Nephron (organoid): ENCODE measurements at regions not wholly inside any gene's neighbourhood (a gene's known extent, or its start where the extent isn't known, plus 50 kb on each side); places are given as distances from the start of the nearest gene placed in this dataset.
"Not testable (repeated sequence)": the region's sequence is repeated elsewhere in the genome, so short reads cannot be mapped to it uniquely, and the experiment has no call there.

Experiments
- H3K27ac Mint-ChIP-seq, 3 experiments: 2 replicates each; pipeline ENCODE4 v1.8.0; 2020; ENCODE audit warnings: mixed read lengths in 3 of 3, mild to moderate bottlenecking in 2 of 3, moderate library complexity in 1 of 3
- H3K27me3 Mint-ChIP-seq: 2 replicates; pipeline ENCODE4 v1.8.0; 2021; ENCODE audit warnings: low read depth, mild to moderate bottlenecking, moderate library complexity, mixed read lengths
- H3K36me3 Mint-ChIP-seq: 2 replicates; pipeline ENCODE4 v1.8.0; 2020; ENCODE audit warnings: low read depth, mixed read lengths
- H3K4me1 Mint-ChIP-seq: 2 replicates; pipeline ENCODE4 v1.8.0; 2020; ENCODE audit warnings: mixed read lengths
- H3K4me3 Mint-ChIP-seq, 3 experiments: 2 replicates each; pipeline ENCODE4 v1.8.0; 2020; ENCODE audit warnings: mild to moderate bottlenecking in 3 of 3, mixed read lengths in 3 of 3, moderate library complexity in 2 of 3
- H3K9me3 Mint-ChIP-seq: 2 replicates; pipeline ENCODE4 v1.8.0; 2020; ENCODE audit warnings: mixed read lengths
- TF ChIP-seq, protein P1 (sequence below), 3 experiments: fragments of 200-600 bp; sonication (generic); IDR thresholded peaks; one replicate each; pipeline ENCODE4 v1.5.0; 2021; ENCODE audit warnings: antibody characterized with exemption in 3 of 3; ENCODE audit not compliant: unreplicated experiment in 3 of 3

DNA sequence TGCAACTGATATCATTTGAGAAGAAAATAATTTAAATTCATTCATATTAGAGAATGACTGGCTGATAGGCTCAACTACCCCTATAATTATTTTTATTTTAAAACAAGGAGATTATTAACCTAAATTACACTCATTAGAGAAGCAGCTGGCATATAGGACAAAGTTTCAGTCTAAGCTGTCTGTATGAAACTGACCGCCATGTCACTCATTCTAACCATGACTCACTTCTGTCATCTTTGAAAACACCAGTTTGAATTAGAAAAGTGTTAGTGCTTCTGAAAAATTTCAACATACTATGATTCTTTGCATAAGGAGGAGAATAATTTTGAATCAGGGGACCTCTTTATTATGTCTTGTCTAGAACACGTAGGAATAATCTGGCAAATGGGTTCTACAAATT, 1058.5 kb downstream of the ROBO2 start:
- Mint-ChIP-seq H3K36me3 (no peaks in the 10 kb centered on the region), H3K9me3 (peaks cover 8% of the 10 kb centered on the region), H3K4me1 (peaks cover 4% of the 10 kb centered on the region), H3K4me3 (no peak overlapping the region), H3K27ac (no peak overlapping the region), H3K27me3 (no peaks in the 10 kb centered on the region)
- TF ChIP-seq, protein P1, sequence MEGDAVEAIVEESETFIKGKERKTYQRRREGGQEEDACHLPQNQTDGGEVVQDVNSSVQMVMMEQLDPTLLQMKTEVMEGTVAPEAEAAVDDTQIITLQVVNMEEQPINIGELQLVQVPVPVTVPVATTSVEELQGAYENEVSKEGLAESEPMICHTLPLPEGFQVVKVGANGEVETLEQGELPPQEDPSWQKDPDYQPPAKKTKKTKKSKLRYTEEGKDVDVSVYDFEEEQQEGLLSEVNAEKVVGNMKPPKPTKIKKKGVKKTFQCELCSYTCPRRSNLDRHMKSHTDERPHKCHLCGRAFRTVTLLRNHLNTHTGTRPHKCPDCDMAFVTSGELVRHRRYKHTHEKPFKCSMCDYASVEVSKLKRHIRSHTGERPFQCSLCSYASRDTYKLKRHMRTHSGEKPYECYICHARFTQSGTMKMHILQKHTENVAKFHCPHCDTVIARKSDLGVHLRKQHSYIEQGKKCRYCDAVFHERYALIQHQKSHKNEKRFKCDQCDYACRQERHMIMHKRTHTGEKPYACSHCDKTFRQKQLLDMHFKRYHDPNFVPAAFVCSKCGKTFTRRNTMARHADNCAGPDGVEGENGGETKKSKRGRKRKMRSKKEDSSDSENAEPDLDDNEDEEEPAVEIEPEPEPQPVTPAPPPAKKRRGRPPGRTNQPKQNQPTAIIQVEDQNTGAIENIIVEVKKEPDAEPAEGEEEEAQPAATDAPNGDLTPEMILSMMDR (IDR thresholded peaks at IDR 0.05; ENCODE audit: unreplicated experiment in 3 of 3): no peak

DNA sequence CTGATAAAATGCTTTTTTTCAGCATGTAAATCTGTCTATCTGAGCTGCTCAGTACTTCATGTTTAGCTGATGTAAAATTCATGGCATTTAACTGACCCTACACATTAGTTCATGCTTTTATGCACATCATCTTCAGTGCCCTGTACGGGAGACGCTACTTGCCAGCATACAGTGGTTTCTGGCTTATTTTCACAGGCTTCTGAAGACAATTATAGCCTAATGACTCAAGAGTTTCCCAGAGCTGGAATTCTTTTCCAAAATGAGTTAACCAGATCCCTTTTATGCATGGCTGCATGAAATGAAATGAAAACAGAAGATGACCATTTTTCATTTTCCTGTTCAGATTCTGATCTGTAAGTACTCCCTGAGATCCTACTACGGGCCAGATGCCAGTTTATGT, 1061.5 kb downstream of the ROBO2 start:
- Mint-ChIP-seq H3K9me3 (no peaks in the 10 kb centered on the region), H3K27me3 (no peaks in the 10 kb centered on the region), H3K4me1 (peaks cover 4% of the 10 kb centered on the region), H3K4me3 (no peak overlapping the region), H3K36me3 (no peaks in the 10 kb centered on the region), H3K27ac (no peak overlapping the region)
- TF ChIP-seq, protein P1 (IDR thresholded peaks at IDR 0.05; ENCODE audit: unreplicated experiment in 3 of 3): no peak

DNA sequence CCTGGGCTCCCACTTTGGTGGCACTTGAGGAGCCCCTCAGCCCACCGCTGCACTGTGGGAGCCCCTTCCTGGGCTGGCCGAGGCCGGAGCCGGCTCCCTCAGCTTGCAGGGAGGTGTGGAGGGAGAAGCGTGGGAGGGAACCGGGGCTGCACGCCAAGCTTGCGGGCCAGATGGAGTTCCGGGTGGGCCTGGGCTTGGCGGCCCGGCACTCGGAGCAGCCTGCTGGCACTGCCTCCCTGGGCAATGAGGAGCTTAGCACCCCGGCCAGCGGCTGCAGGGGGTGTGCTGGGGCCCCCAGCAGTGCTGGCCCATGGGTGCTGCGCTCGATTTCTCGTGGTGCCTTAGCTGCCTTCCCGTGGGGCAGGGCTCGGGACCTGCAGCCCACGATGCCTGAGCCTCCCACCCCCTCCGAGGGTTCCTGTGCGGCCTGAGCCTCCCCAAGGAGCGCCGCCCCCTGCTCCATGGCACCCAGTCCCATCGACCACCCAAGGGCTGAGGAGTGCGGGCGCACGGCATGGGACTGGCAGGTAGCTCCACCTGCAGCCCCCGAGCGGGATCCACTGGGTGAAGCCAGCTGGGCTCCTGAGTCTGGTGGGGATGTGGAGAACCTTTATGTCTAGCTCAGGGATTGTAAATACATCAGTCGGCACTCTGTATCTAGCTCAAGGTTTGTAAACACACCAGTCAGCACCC, 1068.5 kb downstream of the ROBO2 start:
- H3K9me3 Mint-ChIP-seq, H3K27me3 Mint-ChIP-seq, H3K36me3 Mint-ChIP-seq, H3K4me3 Mint-ChIP-seq, H3K27ac Mint-ChIP-seq: not testable (repeated sequence)
- H3K4me1 Mint-ChIP-seq: peaks cover 15% of the 10 kb centered on the region

DNA sequence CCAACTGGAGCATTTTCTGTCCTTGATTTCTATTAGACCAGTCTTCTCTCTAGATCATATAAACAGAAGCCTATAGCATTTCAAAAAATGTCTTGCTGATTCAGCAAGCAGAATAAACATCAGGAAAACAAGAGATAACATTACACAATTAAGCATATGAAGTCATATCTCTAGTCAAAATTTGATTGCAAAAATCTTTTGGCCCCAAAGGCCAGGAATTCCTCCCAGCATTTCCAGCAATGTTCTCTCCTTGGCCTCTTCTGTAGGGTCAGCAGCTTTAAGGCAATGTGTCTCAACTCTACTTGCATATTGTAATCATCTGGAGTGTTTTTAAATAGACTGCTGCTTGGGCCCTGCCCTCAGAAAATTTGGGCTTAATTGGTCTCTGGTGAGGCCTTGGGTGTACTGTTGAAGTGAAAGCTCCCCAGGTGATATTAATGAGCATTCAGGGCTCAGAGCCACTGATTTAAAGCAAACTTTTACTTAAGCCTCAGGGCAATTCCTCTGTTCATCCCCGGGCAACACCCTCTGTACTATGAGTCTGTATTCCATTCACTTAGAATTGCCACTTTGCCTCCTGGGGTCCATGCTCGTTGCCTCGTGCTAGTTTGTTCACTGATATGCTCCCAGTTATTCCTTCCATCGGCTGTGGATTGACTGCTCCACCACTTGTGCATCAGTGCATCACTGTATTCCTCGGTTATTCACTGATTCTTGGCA, 1072.6 kb downstream of the ROBO2 start:
- TF ChIP-seq, protein P1 (IDR thresholded peaks at IDR 0.05; ENCODE audit: unreplicated experiment in 3 of 3): no peak
- peak overlapping the region; percentile 12 to 73 (median 38) for H3K27ac Mint-ChIP-seq
- no peaks in the 10 kb centered on the region for H3K9me3 Mint-ChIP-seq
- H3K27me3 Mint-ChIP-seq: no peaks in the 10 kb centered on the region
- H3K36me3 Mint-ChIP-seq: no peaks in the 10 kb centered on the region
- peaks cover 15% of the 10 kb centered on the region for H3K4me1 Mint-ChIP-seq
- no peak overlapping the region for H3K4me3 Mint-ChIP-seq

DNA sequence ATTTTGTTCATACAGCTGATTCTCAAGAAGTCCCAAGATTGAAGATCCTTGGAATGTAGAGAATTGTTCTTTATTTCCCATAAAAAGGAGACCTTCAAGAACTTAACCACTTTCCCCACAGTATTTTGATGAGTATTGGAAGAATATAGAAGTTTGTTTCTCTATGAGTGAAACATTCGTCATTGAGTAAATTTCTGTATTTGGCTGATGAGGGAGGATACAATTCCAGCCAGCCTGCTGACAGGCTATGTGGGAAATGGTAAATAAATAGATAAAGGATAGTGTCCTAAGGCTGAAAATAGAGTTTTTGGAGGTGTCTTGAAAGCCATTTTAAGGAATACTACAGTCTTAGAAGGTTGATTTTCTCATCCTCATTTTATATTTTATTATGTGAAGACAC, 1076.1 kb downstream of the ROBO2 start:
- Mint-ChIP-seq H3K4me3 (no peak overlapping the region), H3K4me1 (peaks cover 13% of the 10 kb centered on the region), H3K27me3 (no peaks in the 10 kb centered on the region), H3K27ac (no peak overlapping the region), H3K36me3 (no peaks in the 10 kb centered on the region), H3K9me3 (no peaks in the 10 kb centered on the region)
- TF ChIP-seq, protein P1 (IDR thresholded peaks at IDR 0.05; ENCODE audit: unreplicated experiment in 3 of 3): no peak

DNA sequence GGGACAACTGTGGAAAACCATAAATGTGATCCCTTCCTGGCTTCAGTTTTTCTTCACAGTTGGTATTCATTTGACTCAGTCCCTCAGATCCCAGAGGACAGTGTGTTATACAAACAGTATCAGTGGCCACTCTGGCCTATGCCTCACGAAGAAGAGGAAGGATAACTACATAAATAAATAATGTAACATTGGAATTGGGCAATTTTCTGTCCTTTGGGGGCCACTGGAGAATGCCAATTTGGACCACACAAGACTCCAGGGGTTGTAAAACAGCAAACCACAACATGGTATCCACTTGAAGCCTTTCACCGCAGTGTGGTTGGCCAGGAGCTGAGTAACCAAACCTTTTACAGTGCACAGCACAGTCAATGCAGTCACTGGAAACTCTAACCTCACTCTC, 1077.0 kb downstream of the ROBO2 start:
- TF ChIP-seq, protein P1 (IDR thresholded peaks at IDR 0.05; ENCODE audit: unreplicated experiment in 3 of 3): no peak
- Mint-ChIP-seq H3K36me3 (no peaks in the 10 kb centered on the region), H3K27me3 (no peaks in the 10 kb centered on the region), H3K27ac (no peak overlapping the region), H3K9me3 (no peaks in the 10 kb centered on the region), H3K4me1 (peaks cover 4% of the 10 kb centered on the region), H3K4me3 (no peak overlapping the region)
